Naive B cell (primary cell): ENCODE measurements at regions not wholly inside any gene's neighbourhood (a gene's known extent, or its start where the extent isn't known, plus 50 kb on each side); places are given as distances from the start of the nearest gene placed in this dataset.

Experiments
- ATAC-seq, 2 donors: fragments of 150-1000 bp; cut with Tn5 transposase; 2 replicates each; pipeline ENCODE4 v1.10.0; 2021; ENCODE audit warnings: low read depth in 2 of 2, mild to moderate bottlenecking in 2 of 2, moderate library complexity in 2 of 2
- DNase-seq: peaks from one replicate; pipeline ENCODE4 v3.0.0; 2022
- H3K27ac Mint-ChIP-seq, 6 donors: one replicate each; pipeline ENCODE4 v1.8.0; 2020 to 2022; ENCODE audit warnings: mild to moderate bottlenecking in 6 of 6, mixed read lengths in 6 of 6, moderate library complexity in 5 of 6, inconsistent platforms in 2 of 6
- H3K27me3 Mint-ChIP-seq, 3 donors: one replicate each; pipeline ENCODE4 v1.8.0; 2021 to 2022; ENCODE audit warnings: mixed read lengths in 3 of 3, mild to moderate bottlenecking in 1 of 3
- H3K36me3 Mint-ChIP-seq, 2 donors: one replicate each; pipeline ENCODE4 v1.8.0; 2020 to 2022; ENCODE audit warnings: mixed read lengths in 2 of 2, inconsistent platforms in 1 of 2, mild to moderate bottlenecking in 1 of 2
- H3K4me1 Mint-ChIP-seq, 3 donors: one replicate each; pipeline ENCODE4 v1.8.0; 2020 to 2022; ENCODE audit warnings: mixed read lengths in 3 of 3, inconsistent platforms in 1 of 3, mild to moderate bottlenecking in 1 of 3, moderate library complexity in 1 of 3
- H3K4me3 Mint-ChIP-seq, 8 donors: one replicate each; pipeline ENCODE4 v1.8.0; 2020 to 2022; ENCODE audit warnings: mild to moderate bottlenecking in 8 of 8, mixed read lengths in 8 of 8, moderate library complexity in 8 of 8, inconsistent platforms in 2 of 8
- H3K9me3 Mint-ChIP-seq, 7 donors: one replicate each; pipeline ENCODE4 v1.8.0; 2020 to 2022; ENCODE audit warnings: mixed read lengths in 7 of 7, mild to moderate bottlenecking in 5 of 7, inconsistent platforms in 2 of 7, moderate library complexity in 1 of 7

DNA sequence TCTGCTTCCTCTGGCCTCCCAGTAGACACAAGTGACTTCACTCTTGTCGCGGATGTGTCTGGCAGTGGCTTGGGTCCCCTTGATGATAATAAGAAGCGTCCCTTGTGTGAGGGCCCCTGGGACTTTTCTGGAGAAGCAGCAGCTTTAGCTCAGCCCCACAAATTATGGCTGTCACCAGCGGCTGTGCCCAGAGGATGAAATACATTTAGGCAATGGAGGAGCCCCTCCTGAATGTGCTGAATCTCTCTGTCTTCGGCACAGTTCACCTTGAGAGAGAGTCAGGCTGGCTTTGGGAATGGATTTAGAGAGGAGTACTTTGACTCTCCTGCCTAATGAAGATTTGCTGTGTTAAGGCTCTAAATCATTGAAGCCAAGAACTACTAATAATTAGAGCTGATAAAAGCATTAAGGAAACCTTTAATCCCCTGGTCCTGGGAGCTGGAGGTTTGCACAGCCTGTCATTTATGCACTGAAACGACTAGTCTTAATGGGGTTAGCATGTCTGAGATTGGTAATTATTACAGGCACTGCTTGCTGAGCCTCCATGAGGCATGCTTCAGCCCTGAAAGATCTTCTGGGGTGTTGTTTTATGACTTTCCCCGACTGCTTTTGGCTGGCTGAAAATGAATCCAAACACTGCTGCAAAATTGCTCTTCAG, 127.0 kb downstream of the TENT4A start:
- Mint-ChIP-seq H3K4me1 (no peaks in the 10 kb centered on the region), H3K27ac (peak overlapping the region in 1 of 6 donors; percentile 71)

GRCh38 chr5:6843335-6843734, 130.1 kb downstream of the TENT4A start:
- Mint-ChIP-seq H3K9me3 (peaks cover 0 to 5% (median 0%) of the 10 kb centered on the region in 7 donors), H3K27me3 (peaks cover 0 to 14% (median 11%) of the 10 kb centered on the region in 3 donors), H3K27ac (no peak overlapping the region), H3K4me3 (no peak overlapping the region), H3K36me3 (no peaks in the 10 kb centered on the region), H3K4me1 (no peaks in the 10 kb centered on the region)
- ATAC-seq (no peak), DNase-seq (no peak)

More for the DNA sequence above, 127.0 kb downstream of the TENT4A start:
- H3K27me3 Mint-ChIP-seq, result peaks cover 0 to 16% (median 11%) of the 10 kb centered on the region in 3 donors
- DNase-seq (no peak), ATAC-seq (no peak)
- H3K36me3 Mint-ChIP-seq, result no peaks in the 10 kb centered on the region
- H3K9me3 Mint-ChIP-seq, result peaks cover 0 to 12% (median 0%) of the 10 kb centered on the region in 7 donors
- no peak overlapping the region for H3K4me3 Mint-ChIP-seq

DNA sequence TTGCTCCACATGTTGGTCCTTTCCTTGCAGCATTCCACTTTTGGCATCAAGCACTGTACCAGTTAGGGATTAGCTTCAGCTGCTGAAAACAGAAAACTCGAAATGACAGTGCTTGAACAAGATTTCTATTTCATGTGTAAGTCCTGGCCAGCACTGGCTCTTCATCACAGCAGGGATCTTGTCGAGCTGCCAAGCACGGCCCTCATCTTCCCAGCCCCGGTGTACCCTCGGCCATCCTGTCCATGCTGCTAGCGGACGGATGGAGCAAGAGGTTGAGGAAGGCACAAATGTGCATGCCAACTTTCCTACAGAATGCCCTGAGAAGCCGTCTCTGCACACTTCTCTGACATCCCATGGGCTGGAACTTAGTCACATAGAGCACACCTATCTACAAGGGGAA, 130.6 kb downstream of the TENT4A start:
- H3K27me3 Mint-ChIP-seq, result peaks cover 0 to 9% (median 6%) of the 10 kb centered on the region in 3 donors
- no peak overlapping the region for H3K27ac Mint-ChIP-seq
- no peak overlapping the region for H3K4me3 Mint-ChIP-seq
- DNase-seq, result no peak
- H3K9me3 Mint-ChIP-seq, result peaks cover 0 to 6% (median 0%) of the 10 kb centered on the region in 7 donors
- H3K36me3 Mint-ChIP-seq, result no peaks in the 10 kb centered on the region
- ATAC-seq, result no peak
- no peaks in the 10 kb centered on the region for H3K4me1 Mint-ChIP-seq

- Mint-ChIP-seq H3K4me1 (no peaks in the 10 kb centered on the region), H3K27me3 (peaks cover 0 to 8% (median 0%) of the 10 kb centered on the region in 3 donors), H3K4me3 (no peak overlapping the region), H3K9me3 (peaks cover 0 to 6% (median 0%) of the 10 kb centered on the region in 7 donors), H3K27ac (no peak overlapping the region), H3K36me3 (no peaks in the 10 kb centered on the region)
- ATAC-seq, result no peak
- no peak for DNase-seq
Measured at GRCh38 chr5:6845856-6846255, 132.6 kb downstream of the TENT4A start.

- Mint-ChIP-seq H3K4me3 (no peak overlapping the region), H3K27ac (no peak overlapping the region), H3K27me3 (peaks cover 0 to 8% (median 0%) of the 10 kb centered on the region in 3 donors), H3K36me3 (peaks cover 0 to 7% of the 10 kb centered on the region in 2 donors), H3K4me1 (no peaks in the 10 kb centered on the region), H3K9me3 (peaks cover 0 to 13% (median 4%) of the 10 kb centered on the region in 7 donors)
- ATAC-seq, result no peak
- no peak for DNase-seq
Measured at GRCh38 chr5:6847870-6848269, 134.6 kb downstream of the TENT4A start.

- Mint-ChIP-seq H3K9me3 (peaks cover 2 to 21% (median 14%) of the 10 kb centered on the region in 7 donors), H3K4me1 (no peaks in the 10 kb centered on the region), H3K27ac (no peak overlapping the region), H3K27me3 (no peaks in the 10 kb centered on the region), H3K4me3 (no peak overlapping the region), H3K36me3 (peaks cover 7 to 8% of the 10 kb centered on the region in 2 donors)
- ATAC-seq (no peak), DNase-seq (no peak)
Measured at GRCh38 chr5:6849316-6850105, 136.3 kb downstream of the TENT4A start.

GRCh38 chr5:6850106-6850432, 136.8 kb downstream of the TENT4A start:
- no peak overlapping the region for H3K4me3 Mint-ChIP-seq
- H3K27me3 Mint-ChIP-seq, result no peaks in the 10 kb centered on the region
- ATAC-seq (no peak), DNase-seq (no peak)
- peaks cover 7 to 8% of the 10 kb centered on the region in 2 donors for H3K36me3 Mint-ChIP-seq
- H3K27ac Mint-ChIP-seq, result no peak overlapping the region
- peaks cover 2 to 23% (median 16%) of the 10 kb centered on the region in 7 donors for H3K9me3 Mint-ChIP-seq
- H3K4me1 Mint-ChIP-seq, result no peaks in the 10 kb centered on the region

DNA sequence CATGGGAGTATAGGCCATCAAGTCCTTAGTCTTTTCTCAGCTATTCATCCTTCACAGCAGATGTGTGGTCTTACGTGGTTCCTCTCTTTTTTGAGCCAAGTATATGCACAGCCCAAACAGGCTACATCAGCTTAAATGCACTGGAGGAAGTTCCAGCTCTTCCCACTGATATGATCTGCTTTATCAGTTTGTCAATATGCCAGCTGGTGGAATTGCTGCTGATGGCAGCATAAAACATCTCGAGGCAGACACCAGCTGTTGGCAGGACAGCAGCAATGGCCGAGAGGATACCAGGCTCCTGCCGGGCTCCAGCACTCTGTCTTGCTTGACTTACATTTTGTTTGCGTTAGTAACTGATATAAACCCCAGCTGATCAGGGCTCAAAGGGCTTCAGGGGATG, 143.4 kb downstream of the TENT4A start:
- Mint-ChIP-seq H3K4me3 (no peak overlapping the region), H3K27ac (no peak overlapping the region), H3K27me3 (peaks cover 0 to 7% (median 0%) of the 10 kb centered on the region in 3 donors), H3K9me3 (peaks cover 2 to 27% (median 20%) of the 10 kb centered on the region in 7 donors), H3K36me3 (peaks cover 7 to 8% of the 10 kb centered on the region in 2 donors), H3K4me1 (no peaks in the 10 kb centered on the region)
- ATAC-seq (no peak), DNase-seq (no peak)

- H3K4me1 Mint-ChIP-seq, result no peaks in the 10 kb centered on the region
- DNase-seq, result no peak
- no peak overlapping the region for H3K4me3 Mint-ChIP-seq
- ATAC-seq, result no peak
- H3K27me3 Mint-ChIP-seq, result peaks cover 0 to 7% (median 6%) of the 10 kb centered on the region in 3 donors
- H3K9me3 Mint-ChIP-seq, result peaks cover 4 to 36% (median 17%) of the 10 kb centered on the region in 7 donors
- peaks cover 0 to 8% of the 10 kb centered on the region in 2 donors for H3K36me3 Mint-ChIP-seq
- H3K27ac Mint-ChIP-seq, result no peak overlapping the region
Measured at GRCh38 chr5:6858419-6858818, 145.2 kb downstream of the TENT4A start.

DNA sequence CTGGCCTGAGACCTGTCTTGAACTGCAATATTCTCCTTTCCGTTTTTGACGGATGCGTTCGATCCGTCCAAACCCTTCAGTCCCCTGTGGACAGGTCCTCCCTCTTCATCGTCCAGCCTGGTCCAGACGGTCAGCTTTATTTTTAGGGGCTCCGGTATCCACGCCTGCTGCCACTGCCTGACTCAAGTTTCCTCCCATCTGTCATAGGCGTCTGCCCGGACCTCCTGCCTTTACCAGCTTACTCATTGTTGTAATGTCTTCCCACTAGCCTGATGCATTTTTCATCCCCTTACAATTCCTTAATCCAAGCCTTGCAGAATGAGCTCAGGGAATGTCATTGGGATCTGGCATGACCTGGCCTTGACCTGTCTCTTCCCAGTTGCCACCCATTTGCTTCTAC, 145.8 kb downstream of the TENT4A start:
- H3K9me3 Mint-ChIP-seq, result peaks cover 2 to 30% (median 11%) of the 10 kb centered on the region in 7 donors
- ATAC-seq (no peak), DNase-seq (no peak)
- H3K4me1 Mint-ChIP-seq, result no peaks in the 10 kb centered on the region
- H3K27me3 Mint-ChIP-seq, result peaks cover 0 to 7% (median 6%) of the 10 kb centered on the region in 3 donors
- no peak overlapping the region for H3K4me3 Mint-ChIP-seq
- H3K36me3 Mint-ChIP-seq, result peaks cover 0 to 3% of the 10 kb centered on the region in 2 donors
- no peak overlapping the region for H3K27ac Mint-ChIP-seq

DNA sequence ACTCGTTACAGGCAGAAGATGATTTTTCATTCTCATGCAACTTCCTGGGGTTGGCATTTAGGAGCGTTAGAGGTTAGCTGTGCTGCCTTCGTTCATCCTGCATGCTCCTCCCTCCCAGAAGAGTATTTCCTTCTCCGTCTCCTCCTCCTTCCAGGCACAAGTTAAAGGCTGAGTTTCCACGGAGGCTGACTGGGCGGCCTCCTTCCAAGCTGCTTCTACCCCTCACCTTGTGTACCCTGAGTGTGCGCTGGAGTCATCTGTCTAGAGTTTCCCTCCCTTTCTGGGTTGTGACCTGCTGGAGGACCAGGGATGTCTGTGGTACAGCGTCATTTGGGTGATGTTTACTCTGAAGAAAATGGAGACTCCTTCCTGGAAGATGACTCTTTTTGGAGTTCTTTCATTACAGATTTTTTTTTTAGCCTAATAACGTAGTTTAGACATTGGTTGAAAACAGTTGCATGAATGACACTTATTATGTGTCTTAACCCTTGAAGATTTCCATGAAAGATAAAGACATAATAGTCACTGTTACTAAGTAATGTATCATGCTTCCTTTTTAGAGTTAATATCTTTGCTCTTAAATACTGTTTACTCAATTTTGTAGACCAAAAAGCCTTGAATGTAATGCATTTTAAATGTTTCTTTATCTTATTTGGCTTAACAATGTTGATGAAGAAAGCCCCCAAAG, 146.9 kb downstream of the TENT4A start:
- H3K36me3 Mint-ChIP-seq, result no peaks in the 10 kb centered on the region
- H3K4me3 Mint-ChIP-seq, result no peak overlapping the region
- H3K4me1 Mint-ChIP-seq, result no peaks in the 10 kb centered on the region
- DNase-seq (no peak), ATAC-seq (no peak)
- peaks cover 0 to 12% (median 7%) of the 10 kb centered on the region in 3 donors for H3K27me3 Mint-ChIP-seq
- H3K27ac Mint-ChIP-seq, result no peak overlapping the region
- H3K9me3 Mint-ChIP-seq, result peaks cover 2 to 26% (median 8%) of the 10 kb centered on the region in 7 donors

GRCh38 chr5:6861036-6861435, 147.8 kb downstream of the TENT4A start:
- H3K27ac Mint-ChIP-seq, result no peak overlapping the region
- no peaks in the 10 kb centered on the region for H3K4me1 Mint-ChIP-seq
- H3K36me3 Mint-ChIP-seq, result no peaks in the 10 kb centered on the region
- peaks cover 2 to 22% (median 8%) of the 10 kb centered on the region in 7 donors for H3K9me3 Mint-ChIP-seq
- peaks cover 0 to 12% (median 7%) of the 10 kb centered on the region in 3 donors for H3K27me3 Mint-ChIP-seq
- no peak overlapping the region for H3K4me3 Mint-ChIP-seq
- ATAC-seq (no peak), DNase-seq (no peak)

GRCh38 chr5:6861667-6862066, 148.4 kb downstream of the TENT4A start:
- Mint-ChIP-seq H3K9me3 (peaks cover 0 to 17% (median 4%) of the 10 kb centered on the region in 7 donors), H3K4me3 (no peak overlapping the region), H3K4me1 (no peaks in the 10 kb centered on the region), H3K36me3 (no peaks in the 10 kb centered on the region), H3K27me3 (peaks cover 0 to 12% (median 7%) of the 10 kb centered on the region in 3 donors), H3K27ac (no peak overlapping the region)
- no peak for ATAC-seq
- no peak for DNase-seq
